Kidney epithelial cell (primary cell): ENCODE measurements at regions not wholly inside any gene's neighbourhood (a gene's known extent, or its start where the extent isn't known, plus 50 kb on each side); places are given as distances from the start of the nearest gene placed in this dataset.

Experiments
- DNase-seq: peaks from one replicate; pipeline ENCODE4 v3.0.0-alpha.2; 2010; ENCODE audit warnings: low read depth
- H3K27me3 ChIP-seq: 2 replicates; pipeline ENCODE4 v1.6.0; 2011; ENCODE audit warnings: low read length; ENCODE audit not compliant: control insufficient read depth, insufficient read depth
- H3K36me3 ChIP-seq: 2 replicates; pipeline ENCODE4 v1.5.1; 2011; ENCODE audit warnings: low read length; ENCODE audit not compliant: control insufficient read depth, insufficient read depth
- H3K4me3 ChIP-seq: 2 replicates; pipeline ENCODE4 v1.5.1; 2011; ENCODE audit warnings: low read depth, mild to moderate bottlenecking, control low read depth, low read length
- TF ChIP-seq, protein P1 (sequence below): IDR thresholded peaks from 2 replicates; pipeline ENCODE4 v1.5.1; 2011; ENCODE audit warnings: mild to moderate bottlenecking, moderate library complexity, low read length, control low read depth, inconsistent platforms; ENCODE audit not compliant: insufficient read depth, poor library complexity, severe bottlenecking

DNA sequence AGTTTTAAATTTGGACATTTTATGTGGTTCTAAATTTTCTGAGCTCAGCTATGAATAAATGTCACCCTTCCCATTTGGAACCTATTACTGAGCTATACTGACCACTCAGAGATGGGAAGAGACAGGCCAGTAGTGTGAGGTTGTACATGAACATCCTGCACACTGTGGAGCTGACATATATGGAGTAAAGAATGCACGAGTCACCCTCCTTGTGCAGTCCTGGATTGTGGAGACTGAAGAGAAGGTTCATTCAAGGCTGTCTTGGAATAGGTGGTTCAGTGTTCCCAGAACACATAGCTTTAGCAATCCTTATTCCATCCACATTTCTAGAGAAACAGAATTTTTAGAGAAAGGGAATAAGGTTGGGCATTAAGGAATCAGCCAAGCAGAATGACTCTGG lies 50.3 kb upstream of the OGFRL1 start:
- TF ChIP-seq, protein P1, sequence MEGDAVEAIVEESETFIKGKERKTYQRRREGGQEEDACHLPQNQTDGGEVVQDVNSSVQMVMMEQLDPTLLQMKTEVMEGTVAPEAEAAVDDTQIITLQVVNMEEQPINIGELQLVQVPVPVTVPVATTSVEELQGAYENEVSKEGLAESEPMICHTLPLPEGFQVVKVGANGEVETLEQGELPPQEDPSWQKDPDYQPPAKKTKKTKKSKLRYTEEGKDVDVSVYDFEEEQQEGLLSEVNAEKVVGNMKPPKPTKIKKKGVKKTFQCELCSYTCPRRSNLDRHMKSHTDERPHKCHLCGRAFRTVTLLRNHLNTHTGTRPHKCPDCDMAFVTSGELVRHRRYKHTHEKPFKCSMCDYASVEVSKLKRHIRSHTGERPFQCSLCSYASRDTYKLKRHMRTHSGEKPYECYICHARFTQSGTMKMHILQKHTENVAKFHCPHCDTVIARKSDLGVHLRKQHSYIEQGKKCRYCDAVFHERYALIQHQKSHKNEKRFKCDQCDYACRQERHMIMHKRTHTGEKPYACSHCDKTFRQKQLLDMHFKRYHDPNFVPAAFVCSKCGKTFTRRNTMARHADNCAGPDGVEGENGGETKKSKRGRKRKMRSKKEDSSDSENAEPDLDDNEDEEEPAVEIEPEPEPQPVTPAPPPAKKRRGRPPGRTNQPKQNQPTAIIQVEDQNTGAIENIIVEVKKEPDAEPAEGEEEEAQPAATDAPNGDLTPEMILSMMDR = no peak
- no peak for DNase-seq
- Histone ChIP-seq H3K27me3 (no peaks in the 10 kb centered on the region), H3K36me3 (no peaks in the 10 kb centered on the region), H3K4me3 (no peak overlapping the region)
